WTC11 (cell line): ENCODE measurements at regions not wholly inside any gene's neighbourhood (a gene's known extent, or its start where the extent isn't known, plus 50 kb on each side); places are given as distances from the start of the nearest gene placed in this dataset.

Source experiments
- ATAC-seq: fragments of 200-7000 bp; cut with Tn5 transposase; 2 replicates; pipeline ENCODE4 v1.10.0; 2021; ENCODE audit warnings: mild to moderate bottlenecking, moderate library complexity
- CTCF ChIA-PET: fragments of 300-600 bp; sonication (Branson Sonifier 250); formaldehyde crosslinking; loops from one replicate; lab custom pipeline; 2021; ENCODE audit warnings: antibody characterized with exemption; lab: Charles Lee
- POLR2A ChIA-PET: fragments of 350-600 bp; sonication (Branson Sonifier 250); formaldehyde crosslinking; loops from one replicate; lab custom pipeline; 2021; ENCODE audit warnings: antibody characterized with exemption; lab: Charles Lee
- DNase-seq: peaks from one replicate; pipeline ENCODE4 v3.0.0; 2021; ENCODE audit warnings: low spot score
- H3K27ac Mint-ChIP-seq: 2 replicates; pipeline ENCODE4 v1.8.0; 2021; ENCODE audit warnings: mixed read lengths
- H3K27me3 Mint-ChIP-seq: 2 replicates; pipeline ENCODE4 v1.8.0; 2021; ENCODE audit warnings: low read depth, mild to moderate bottlenecking, moderate library complexity, mixed read lengths
- H3K36me3 Mint-ChIP-seq: 2 replicates; pipeline ENCODE4 v1.8.0; 2021; ENCODE audit warnings: mixed read lengths
- H3K4me1 Mint-ChIP-seq: 2 replicates; pipeline ENCODE4 v1.8.0; 2022; ENCODE audit warnings: mixed read lengths
- H3K4me3 Mint-ChIP-seq: 2 replicates; pipeline ENCODE4 v1.8.0; 2021; ENCODE audit warnings: mild to moderate bottlenecking, moderate library complexity, mixed read lengths
- H3K9me3 Mint-ChIP-seq: 2 replicates; pipeline ENCODE4 v1.8.0; 2021; ENCODE audit warnings: mixed read lengths
- CDX4 ChIP-seq: fragments of 250-450 bp; sonication (Bioruptor Pico); IDR thresholded peaks from 2 replicates; pipeline ENCODE4 v1.9.0; 2021; ENCODE audit warnings: moderate library complexity, mild to moderate bottlenecking, inconsistent platforms, borderline replicate concordance
- E2F4 ChIP-seq: sonication (generic); formaldehyde crosslinking; IDR thresholded peaks from 2 replicates; pipeline ENCODE4 v1.8.1; 2022; ENCODE audit warnings: low read depth, mild to moderate bottlenecking, moderate library complexity, missing genetic modification reagents, borderline replicate concordance
- ERG ChIP-seq: fragments of 250-450 bp; sonication (Bioruptor Pico); IDR thresholded peaks from 2 replicates; pipeline ENCODE4 v1.8.0; 2021; ENCODE audit warnings: mild to moderate bottlenecking
- FOXJ3 ChIP-seq: sonication (generic); formaldehyde crosslinking; IDR thresholded peaks from 2 replicates; pipeline ENCODE4 v1.9.0; 2021; ENCODE audit warnings: missing genetic modification reagents, mild to moderate bottlenecking, borderline replicate concordance
- FOXP1 ChIP-seq: sonication (generic); formaldehyde crosslinking; IDR thresholded peaks from 2 replicates; pipeline ENCODE4 v1.8.0; 2022; ENCODE audit warnings: missing genetic modification reagents, mild to moderate bottlenecking, moderate library complexity, borderline replicate concordance
- HMGA2 ChIP-seq: fragments of 250-450 bp; sonication (Bioruptor Pico); IDR thresholded peaks from 2 replicates; pipeline ENCODE4 v1.4.0; 2021; ENCODE audit warnings: mild to moderate bottlenecking, moderate library complexity
- IRF1 ChIP-seq: sonication (generic); formaldehyde crosslinking; IDR thresholded peaks from 2 replicates; pipeline ENCODE4 v1.8.0; 2023; ENCODE audit warnings: missing genetic modification reagents
- MAX ChIP-seq: sonication (generic); formaldehyde crosslinking; IDR thresholded peaks from 2 replicates; pipeline ENCODE4 v1.8.0; 2022; ENCODE audit warnings: mild to moderate bottlenecking, missing genetic modification reagents
- PRRX2 ChIP-seq: fragments of 250-450 bp; sonication (Bioruptor Pico); IDR thresholded peaks from 2 replicates; pipeline ENCODE4 v1.8.0; 2021; ENCODE audit warnings: mild to moderate bottlenecking
- RELA ChIP-seq: sonication (generic); formaldehyde crosslinking; IDR thresholded peaks from 2 replicates; pipeline ENCODE4 v1.8.1; 2022; ENCODE audit warnings: missing genetic modification reagents, mild to moderate bottlenecking, borderline replicate concordance
- STAT6 ChIP-seq: sonication (generic); formaldehyde crosslinking; conservative IDR thresholded peaks from 2 replicates; pipeline ENCODE4 v1.8.1; 2023; ENCODE audit warnings: mild to moderate bottlenecking, low read depth, missing genetic modification reagents, moderate library complexity
- ZNF263 ChIP-seq: sonication (generic); formaldehyde crosslinking; IDR thresholded peaks from 2 replicates; pipeline ENCODE4 v1.8.1; 2022; ENCODE audit warnings: low read depth, mild to moderate bottlenecking, moderate library complexity, missing genetic modification reagents
- ZNF423 ChIP-seq: fragments of 250-450 bp; sonication (Bioruptor Pico); IDR thresholded peaks from 2 replicates; pipeline ENCODE4 v2.1.2; 2022; ENCODE audit warnings: mild to moderate bottlenecking, moderate library complexity
- ZSCAN18 ChIP-seq: fragments of 250-450 bp; sonication (Bioruptor Pico); IDR thresholded peaks from 2 replicates; pipeline ENCODE4 v2.1.2; 2022; ENCODE audit warnings: mild to moderate bottlenecking, moderate library complexity
- TF ChIP-seq, protein P1 (sequence below): sonication (generic); formaldehyde crosslinking; conservative IDR thresholded peaks from 2 replicates; pipeline ENCODE4 v1.8.1; 2022; ENCODE audit warnings: mild to moderate bottlenecking, missing genetic modification reagents
- TF ChIP-seq, protein P2 (sequence below): sonication (generic); formaldehyde crosslinking; IDR thresholded peaks from 2 replicates; pipeline ENCODE4 v1.8.0; 2022; ENCODE audit warnings: missing genetic modification reagents
- TF ChIP-seq, protein P3 (sequence below): fragments of 250-450 bp; sonication (Bioruptor Pico); IDR thresholded peaks from 2 replicates; pipeline ENCODE4 v1.9.0; 2021; ENCODE audit warnings: mild to moderate bottlenecking

DNA sequence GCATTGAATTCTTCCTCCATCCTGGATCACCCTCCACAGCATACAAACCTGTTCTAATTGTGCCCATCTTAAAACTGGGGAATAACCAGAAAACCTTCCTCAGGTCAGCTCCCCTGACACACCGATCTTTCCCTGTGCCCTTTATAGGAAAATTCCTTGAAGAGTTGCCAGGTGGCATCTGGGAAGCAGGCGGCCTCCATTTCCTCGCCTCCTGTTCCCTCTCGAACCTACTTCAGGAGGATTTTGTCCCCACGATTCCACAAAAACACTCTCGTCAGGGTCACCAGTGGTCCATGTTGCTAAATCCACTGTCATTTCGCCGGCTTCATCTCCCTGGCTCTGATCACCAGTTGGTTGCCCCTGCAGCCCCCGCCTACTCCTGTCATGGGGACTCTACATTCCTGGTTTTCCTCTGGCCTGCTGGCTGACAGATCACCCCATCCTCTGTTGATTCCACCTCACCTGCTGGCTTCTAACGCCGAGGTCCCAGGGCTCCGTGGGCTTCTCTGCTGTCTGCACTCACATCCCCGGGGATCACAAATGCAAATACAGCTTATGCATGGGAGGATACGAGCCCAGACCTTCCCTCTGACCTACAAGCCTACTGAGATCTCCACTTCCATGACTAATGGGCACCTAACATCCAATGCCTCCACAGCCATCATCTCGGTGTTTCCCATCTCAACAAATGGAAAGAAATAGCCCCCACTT lies 92.5 kb upstream of the PRDM11 start:
- DNase-seq, result no peak
- ChIA-PET POLR2A (interaction anchor here (0.7 kb wide), 1 partner anchor 37 kb away, joined by 6 read pairs; no protein-coding TSS in a partner anchor), CTCF (no interaction called here)
- Mint-ChIP-seq H3K27ac (no peak overlapping the region; the same call in 1 of the 2 replicates), H3K4me1 (peaks cover 28% of the 10 kb centered on the region), H3K4me3 (no peak overlapping the region), H3K27me3 (peaks cover 2% of the 10 kb centered on the region; the same call in 1 of the 2 replicates), H3K36me3 (no peaks in the 10 kb centered on the region), H3K9me3 (peaks cover 6% of the 10 kb centered on the region; the same call in 1 of the 2 replicates)
- no peak for ATAC-seq
- no peak for TF ChIP-seq RELA (CRISPR knock-in tag)
- no peak for TF ChIP-seq STAT6 (CRISPR knock-in tag)

DNA sequence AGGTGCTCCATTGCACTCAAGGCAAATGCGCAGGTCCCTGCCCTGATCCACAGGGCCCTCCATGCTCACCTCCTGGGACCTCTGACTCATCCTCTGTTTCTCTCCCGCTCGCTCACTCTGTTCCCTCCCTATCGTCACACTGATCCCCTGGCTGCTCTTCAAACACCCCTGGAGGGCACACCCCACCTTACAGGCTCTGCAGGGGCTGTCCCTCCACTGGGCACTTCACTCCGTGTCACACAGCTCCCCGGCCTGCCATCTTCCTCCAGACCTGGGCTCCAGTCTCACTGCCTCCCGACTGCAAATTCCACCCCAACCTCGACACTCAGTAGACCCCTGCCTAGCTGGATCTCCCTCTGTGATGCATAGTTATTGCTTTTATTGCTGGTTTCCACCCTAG lies 91.5 kb upstream of the PRDM11 start:
- Mint-ChIP-seq H3K4me3 (no peak overlapping the region), H3K27ac (no peak overlapping the region), H3K27me3 (peaks cover 2% of the 10 kb centered on the region; the same call in 1 of the 2 replicates), H3K9me3 (peaks cover 4% of the 10 kb centered on the region; the same call in 1 of the 2 replicates), H3K36me3 (no peaks in the 10 kb centered on the region), H3K4me1 (peaks cover 28% of the 10 kb centered on the region)
- no peak for DNase-seq
- TF ChIP-seq MAX (CRISPR knock-in tag) (no peak), HMGA2 (CRISPR knock-in tag) (no peak), ERG (CRISPR knock-in tag) (no peak), ZNF423 (CRISPR knock-in tag) (no peak), PRRX2 (CRISPR knock-in tag) (no peak), CDX4 (CRISPR knock-in tag) (no peak), E2F4 (CRISPR knock-in tag) (no peak), IRF1 (CRISPR knock-in tag) (no peak), FOXJ3 (CRISPR knock-in tag) (no peak), ZNF263 (CRISPR knock-in tag) (no peak), ZSCAN18 (CRISPR knock-in tag) (no peak), FOXP1 (no peak)
- TF ChIP-seq, protein P1, sequence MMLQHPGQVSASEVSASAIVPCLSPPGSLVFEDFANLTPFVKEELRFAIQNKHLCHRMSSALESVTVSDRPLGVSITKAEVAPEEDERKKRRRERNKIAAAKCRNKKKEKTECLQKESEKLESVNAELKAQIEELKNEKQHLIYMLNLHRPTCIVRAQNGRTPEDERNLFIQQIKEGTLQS, result no peak
- TF ChIP-seq, protein P2, sequence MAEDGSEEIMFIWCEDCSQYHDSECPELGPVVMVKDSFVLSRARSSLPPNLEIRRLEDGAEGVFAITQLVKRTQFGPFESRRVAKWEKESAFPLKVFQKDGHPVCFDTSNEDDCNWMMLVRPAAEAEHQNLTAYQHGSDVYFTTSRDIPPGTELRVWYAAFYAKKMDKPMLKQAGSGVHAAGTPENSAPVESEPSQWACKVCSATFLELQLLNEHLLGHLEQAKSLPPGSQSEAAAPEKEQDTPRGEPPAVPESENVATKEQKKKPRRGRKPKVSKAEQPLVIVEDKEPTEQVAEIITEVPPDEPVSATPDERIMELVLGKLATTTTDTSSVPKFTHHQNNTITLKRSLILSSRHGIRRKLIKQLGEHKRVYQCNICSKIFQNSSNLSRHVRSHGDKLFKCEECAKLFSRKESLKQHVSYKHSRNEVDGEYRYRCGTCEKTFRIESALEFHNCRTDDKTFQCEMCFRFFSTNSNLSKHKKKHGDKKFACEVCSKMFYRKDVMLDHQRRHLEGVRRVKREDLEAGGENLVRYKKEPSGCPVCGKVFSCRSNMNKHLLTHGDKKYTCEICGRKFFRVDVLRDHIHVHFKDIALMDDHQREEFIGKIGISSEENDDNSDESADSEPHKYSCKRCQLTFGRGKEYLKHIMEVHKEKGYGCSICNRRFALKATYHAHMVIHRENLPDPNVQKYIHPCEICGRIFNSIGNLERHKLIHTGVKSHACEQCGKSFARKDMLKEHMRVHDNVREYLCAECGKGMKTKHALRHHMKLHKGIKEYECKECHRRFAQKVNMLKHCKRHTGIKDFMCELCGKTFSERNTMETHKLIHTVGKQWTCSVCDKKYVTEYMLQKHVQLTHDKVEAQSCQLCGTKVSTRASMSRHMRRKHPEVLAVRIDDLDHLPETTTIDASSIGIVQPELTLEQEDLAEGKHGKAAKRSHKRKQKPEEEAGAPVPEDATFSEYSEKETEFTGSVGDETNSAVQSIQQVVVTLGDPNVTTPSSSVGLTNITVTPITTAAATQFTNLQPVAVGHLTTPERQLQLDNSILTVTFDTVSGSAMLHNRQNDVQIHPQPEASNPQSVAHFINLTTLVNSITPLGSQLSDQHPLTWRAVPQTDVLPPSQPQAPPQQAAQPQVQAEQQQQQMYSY, result no peak
- TF ChIP-seq, protein P3, sequence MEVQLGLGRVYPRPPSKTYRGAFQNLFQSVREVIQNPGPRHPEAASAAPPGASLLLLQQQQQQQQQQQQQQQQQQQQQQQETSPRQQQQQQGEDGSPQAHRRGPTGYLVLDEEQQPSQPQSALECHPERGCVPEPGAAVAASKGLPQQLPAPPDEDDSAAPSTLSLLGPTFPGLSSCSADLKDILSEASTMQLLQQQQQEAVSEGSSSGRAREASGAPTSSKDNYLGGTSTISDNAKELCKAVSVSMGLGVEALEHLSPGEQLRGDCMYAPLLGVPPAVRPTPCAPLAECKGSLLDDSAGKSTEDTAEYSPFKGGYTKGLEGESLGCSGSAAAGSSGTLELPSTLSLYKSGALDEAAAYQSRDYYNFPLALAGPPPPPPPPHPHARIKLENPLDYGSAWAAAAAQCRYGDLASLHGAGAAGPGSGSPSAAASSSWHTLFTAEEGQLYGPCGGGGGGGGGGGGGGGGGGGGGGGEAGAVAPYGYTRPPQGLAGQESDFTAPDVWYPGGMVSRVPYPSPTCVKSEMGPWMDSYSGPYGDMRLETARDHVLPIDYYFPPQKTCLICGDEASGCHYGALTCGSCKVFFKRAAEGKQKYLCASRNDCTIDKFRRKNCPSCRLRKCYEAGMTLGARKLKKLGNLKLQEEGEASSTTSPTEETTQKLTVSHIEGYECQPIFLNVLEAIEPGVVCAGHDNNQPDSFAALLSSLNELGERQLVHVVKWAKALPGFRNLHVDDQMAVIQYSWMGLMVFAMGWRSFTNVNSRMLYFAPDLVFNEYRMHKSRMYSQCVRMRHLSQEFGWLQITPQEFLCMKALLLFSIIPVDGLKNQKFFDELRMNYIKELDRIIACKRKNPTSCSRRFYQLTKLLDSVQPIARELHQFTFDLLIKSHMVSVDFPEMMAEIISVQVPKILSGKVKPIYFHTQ (CRISPR knock-in tag), result no peak
- ChIA-PET CTCF (interaction anchor here (2.4 kb wide), 1 partner anchor 144 kb away, joined by 9 read pairs; no protein-coding TSS in a partner anchor), POLR2A (no interaction called here)
- ATAC-seq, result no peak
